G401 (cell line): ENCODE measurements at regions not wholly inside any gene's neighbourhood (a gene's known extent, or its start where the extent isn't known, plus 50 kb on each side); places are given as distances from the start of the nearest gene placed in this dataset.

ENCODE experiments used
- DNase-seq: peaks from one replicate; pipeline ENCODE4 v3.0.0-alpha.2; 2015; ENCODE audit warnings: low spot score
- in situ Hi-C: cut with HindIII; loops from 2 replicates; pipeline ENCODE4 v1.10.0; 2016; ENCODE audit warnings: low sequenced_read_pairs, mixed read lengths

DNA sequence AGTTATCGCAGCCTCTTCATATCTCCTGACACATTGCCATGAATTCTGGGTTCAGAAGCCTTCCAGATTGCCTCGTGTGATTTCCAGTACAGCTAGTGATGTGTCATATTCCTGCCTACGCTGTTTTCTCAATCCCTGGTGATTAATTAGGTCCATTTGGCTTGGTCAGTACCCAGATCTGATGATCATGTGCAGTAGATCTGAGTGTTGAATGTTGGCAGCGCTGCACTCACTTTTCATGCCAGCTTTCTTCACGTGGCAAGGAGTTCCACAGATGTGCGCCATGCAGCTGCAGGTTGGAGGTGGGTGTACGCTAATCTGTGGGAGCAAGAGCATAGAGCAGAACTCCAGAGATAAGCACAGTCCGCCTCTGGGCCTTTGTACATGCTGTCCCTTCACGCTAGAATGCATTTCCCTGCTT is 86.9 kb upstream of the COL6A5 start:
- no peak for DNase-seq
- in situ Hi-C loops = no loop called here

DNA sequence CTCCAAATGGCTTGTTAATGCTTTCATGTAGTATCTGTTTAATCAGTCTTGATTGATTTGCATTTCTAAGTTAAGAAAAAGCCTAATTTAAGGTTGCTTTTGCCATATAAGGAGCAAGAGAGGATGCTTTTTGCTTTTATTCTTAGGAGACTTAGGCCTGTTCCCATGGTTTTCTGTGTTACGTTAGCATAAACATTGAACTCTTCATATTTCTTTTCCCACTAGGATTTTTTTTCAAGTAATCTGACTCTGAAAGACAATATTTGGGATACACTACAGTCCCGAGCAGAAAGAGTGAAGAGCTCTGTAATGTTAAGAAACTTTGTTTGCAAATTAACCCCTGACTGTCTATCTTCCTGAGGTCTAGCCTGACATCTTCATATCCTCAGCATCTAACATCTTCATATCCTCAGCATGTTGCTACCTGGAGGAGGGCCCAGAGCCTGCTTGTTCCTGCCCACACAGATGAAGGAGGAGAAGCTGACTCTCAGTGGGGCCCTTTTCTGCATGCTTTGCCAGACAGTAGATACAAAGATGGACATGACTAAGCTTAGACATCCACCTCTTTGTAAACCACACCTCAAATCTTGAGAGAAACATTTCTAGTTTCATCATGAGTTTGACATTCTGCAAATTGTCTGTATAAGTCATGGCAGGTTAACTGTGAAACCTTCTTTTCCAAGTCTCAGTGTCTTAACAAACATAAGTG is 86.2 kb upstream of the COL6A5 start:
- no peak for DNase-seq
- in situ Hi-C loops = no loop called here

DNA sequence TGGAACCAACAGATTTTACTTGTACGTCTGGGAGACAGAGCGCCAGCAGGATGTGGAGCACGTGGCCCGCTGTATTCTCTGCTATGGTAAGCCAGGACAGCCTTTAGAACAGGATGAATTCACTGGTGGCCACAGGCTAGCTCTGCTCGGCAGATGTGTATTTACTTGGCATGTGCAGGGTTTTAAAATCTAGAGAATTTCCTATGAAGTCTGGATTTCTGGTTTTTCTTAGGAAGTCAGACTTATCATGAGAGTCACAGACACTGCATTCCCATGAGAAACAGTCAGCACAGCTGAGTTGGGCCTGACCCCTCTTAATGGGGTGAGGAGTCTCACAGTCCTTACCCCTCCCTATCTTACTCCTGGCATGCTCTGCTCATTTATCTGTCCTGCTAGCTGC is 84.6 kb upstream of the COL6A5 start:
- in situ Hi-C loops = no loop called here
- DNase-seq = no peak

DNA sequence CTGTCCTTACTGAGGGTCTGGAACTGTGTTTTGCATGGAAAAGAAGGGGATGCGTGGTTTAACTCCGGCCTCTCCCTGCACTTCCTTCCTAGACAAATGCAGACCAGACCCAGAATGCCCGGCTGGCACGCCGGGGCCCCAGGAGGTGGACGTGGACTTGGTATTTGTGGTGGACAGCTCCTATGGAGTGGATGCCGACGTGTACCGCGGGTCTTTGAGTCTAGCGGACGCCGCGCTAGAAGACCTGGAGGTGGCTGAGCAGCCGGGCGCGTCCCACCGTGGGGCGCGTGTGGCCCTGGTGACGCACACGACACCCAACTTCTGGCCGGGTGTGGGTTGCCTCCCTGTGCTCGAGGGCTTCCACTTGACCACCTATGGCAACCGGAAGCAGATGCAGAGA is 81.8 kb upstream of the COL6A5 start:
- in situ Hi-C loops = no loop called here
- DNase-seq = no peak

DNA sequence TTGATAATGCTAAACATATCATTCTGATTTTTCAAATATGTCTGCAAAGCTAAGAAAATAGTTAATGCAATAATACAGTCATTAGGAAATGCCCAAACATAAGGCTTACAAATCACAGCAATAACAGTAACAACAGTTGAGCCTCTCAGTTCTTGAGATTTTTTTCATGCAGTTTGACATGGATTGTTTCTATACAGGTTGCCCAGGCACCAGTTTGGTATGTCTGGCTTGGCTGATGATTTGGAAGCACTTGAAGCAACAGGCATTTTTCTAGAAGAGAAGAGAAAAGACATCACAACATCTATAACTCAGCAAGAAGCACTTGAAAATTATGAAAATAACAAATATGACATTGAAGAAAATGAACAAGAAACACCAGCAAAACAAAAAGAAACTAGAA is 78.7 kb upstream of the COL6A5 start:
- in situ Hi-C loops = no loop called here

DNA sequence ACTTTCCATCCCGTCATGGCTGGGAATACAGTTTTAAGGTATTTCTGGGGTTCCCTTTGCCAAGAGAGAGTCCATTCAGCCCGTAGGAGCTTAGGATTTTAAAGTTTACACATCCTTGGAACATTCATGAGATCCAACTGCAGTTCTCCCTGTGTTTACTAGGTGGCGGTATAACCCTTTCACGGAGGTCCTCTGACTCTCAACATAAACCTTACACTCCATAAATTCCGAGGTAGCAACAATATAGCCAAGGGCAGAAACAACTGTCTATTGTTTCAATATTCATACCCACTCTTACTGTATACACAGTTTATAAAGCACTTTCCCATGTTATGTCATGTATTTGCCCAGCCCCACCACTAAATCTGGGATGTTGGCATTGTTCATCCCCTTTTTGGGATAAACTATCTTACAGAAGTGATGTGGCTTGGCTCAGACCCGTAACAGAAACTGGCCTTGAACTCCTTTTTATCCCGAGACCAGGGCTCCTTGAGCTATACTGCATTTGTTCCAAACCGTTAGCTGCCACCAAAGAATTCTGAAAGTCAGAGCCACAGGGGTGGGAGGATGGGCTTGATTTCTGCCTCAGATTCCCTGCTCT is 69.2 kb upstream of the COL6A5 start:
- in situ Hi-C loops = no loop called here
- peak; percentile 11 for DNase-seq

More for the DNA sequence above, 78.7 kb upstream of the COL6A5 start:
- DNase-seq = no peak

DNA sequence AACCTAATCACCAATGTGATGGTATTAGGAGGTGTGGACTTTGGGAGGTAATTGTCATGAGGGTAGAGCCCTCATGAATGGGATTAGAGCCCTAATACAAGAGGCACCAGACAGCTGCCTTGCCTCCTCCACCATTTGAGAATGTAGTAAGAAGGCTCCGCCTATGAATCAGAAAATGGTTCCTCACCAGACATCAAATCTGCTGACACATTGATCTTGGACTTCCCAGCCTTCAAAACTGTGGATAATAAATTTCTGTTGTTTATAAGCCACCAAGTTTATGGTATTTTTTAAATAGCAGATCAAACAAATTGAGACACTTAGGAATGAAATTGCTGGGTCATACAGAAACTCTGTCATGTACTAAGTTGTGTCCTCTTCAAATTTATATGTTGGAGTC is 56.8 kb upstream of the COL6A5 start:
- in situ Hi-C loops = no loop called here

DNA sequence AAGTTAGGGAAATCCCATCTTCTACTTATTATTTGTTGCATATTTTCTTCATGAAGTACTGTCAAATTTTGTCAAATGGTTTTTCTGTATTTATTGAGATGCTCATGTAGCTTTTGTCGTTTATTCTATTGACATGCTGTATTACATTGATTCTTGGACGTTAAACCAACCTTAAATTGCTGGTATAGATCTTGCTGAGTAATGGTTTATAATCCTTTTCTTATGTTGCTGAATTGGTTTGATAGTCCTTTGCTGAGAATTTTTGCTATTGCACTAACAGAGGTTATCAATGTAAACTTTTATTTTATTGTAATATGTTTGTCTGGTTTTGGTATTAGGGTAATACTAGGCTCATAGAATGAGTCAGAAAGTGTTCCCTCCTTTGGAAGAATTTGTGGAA is 54.3 kb upstream of the COL6A5 start:
- no peak for DNase-seq
- in situ Hi-C loops = no loop called here

More for the DNA sequence above, 56.8 kb upstream of the COL6A5 start:
- DNase-seq = no peak

DNA sequence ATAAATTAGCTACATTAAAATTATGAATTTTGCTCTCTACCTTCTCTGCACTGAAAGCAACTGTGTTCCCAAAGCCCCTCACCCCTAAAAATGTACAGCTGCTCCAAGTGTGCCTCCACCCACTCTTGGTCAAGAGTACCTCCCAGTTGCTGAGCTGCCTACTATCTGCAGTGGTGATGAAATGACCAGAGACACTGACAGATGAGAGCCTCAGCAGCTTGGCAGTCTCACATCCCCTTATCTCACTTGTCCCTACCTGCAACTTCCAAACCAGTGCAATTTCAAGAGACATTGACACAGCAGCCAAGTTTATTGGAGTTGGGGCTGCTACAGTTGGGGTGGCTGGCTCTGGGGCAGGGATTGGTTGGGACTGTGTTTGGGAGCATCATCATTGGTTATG is 52.2 kb upstream of the COL6A5 start:
- DNase-seq = no peak
- in situ Hi-C loops = no loop called here
